NCI-H526 treated with DMSO at 0.1 percent for 48 hours (cell line): ENCODE measurements at regions not wholly inside any gene's neighbourhood (a gene's known extent, or its start where the extent isn't known, plus 50 kb on each side); places are given as distances from the start of the nearest gene placed in this dataset.
"Not testable (repeated sequence)": the region's sequence is repeated elsewhere in the genome, so short reads cannot be mapped to it uniquely, and the experiment has no call there.

Experiments
- DNase-seq: peaks from one replicate; lab custom pipeline; 2025; lab: John Stamatoyannopoulos, UW

GRCh38 chr22:26927821-26928220 lies 270.4 kb downstream of the MIAT start:
- DNase-seq, result no peak

GRCh38 chr22:26931471-26931870 lies 274.1 kb downstream of the MIAT start:
- no peak for DNase-seq

GRCh38 chr22:26933105-26933590 lies 275.8 kb downstream of the MIAT start:
- DNase-seq, result no peak

GRCh38 chr22:26937213-26937612 lies 279.8 kb downstream of the MIAT start:
- DNase-seq, result no peak

- DNase-seq, result no peak
Observed at GRCh38 chr22:26939466-26939865, 282.1 kb downstream of the MIAT start.

GRCh38 chr22:26941896-26942636 lies 284.7 kb downstream of the MIAT start:
- DNase-seq, result no peak

GRCh38 chr22:26942637-26942957 lies 285.2 kb downstream of the MIAT start:
- no peak for DNase-seq

GRCh38 chr22:26945565-26945964 lies 288.2 kb downstream of the MIAT start:
- DNase-seq, result no peak

- DNase-seq, result no peak
Observed at GRCh38 chr22:26949193-26949592, 291.8 kb downstream of the MIAT start.

- not testable (repeated sequence) for DNase-seq
Observed at GRCh38 chr22:26951139-26951538, 293.8 kb downstream of the MIAT start.

- DNase-seq, result no peak
Observed at GRCh38 chr22:26952004-26952403, 294.6 kb downstream of the MIAT start.

GRCh38 chr22:26952451-26953011 lies 295.1 kb downstream of the MIAT start:
- DNase-seq, result no peak

- no peak for DNase-seq
Observed at GRCh38 chr22:26953012-26953883, 295.9 kb downstream of the MIAT start.

- DNase-seq, result no peak
Observed at GRCh38 chr22:26956371-26956770, 299.0 kb downstream of the MIAT start.

- DNase-seq, result no peak
Observed at GRCh38 chr22:26957176-26957575, 299.8 kb downstream of the MIAT start.

GRCh38 chr22:26957897-26958296 lies 300.5 kb downstream of the MIAT start:
- no peak for DNase-seq

GRCh38 chr22:26958378-26958777 lies 301.0 kb downstream of the MIAT start:
- no peak for DNase-seq

GRCh38 chr22:26964642-26965041 lies 307.3 kb downstream of the MIAT start:
- DNase-seq, result no peak

- no peak for DNase-seq
Observed at GRCh38 chr22:26967282-26967681, 309.9 kb downstream of the MIAT start.

GRCh38 chr22:26968859-26969523 lies 311.6 kb downstream of the MIAT start:
- no peak for DNase-seq

GRCh38 chr22:26970809-26971394 lies 313.5 kb downstream of the MIAT start:
- no peak for DNase-seq

GRCh38 chr22:26972286-26972685 lies 314.9 kb downstream of the MIAT start:
- DNase-seq, result no peak
